ENCODE measurements at regions not wholly inside any gene's neighbourhood (a gene's known extent, or its start where the extent isn't known, plus 50 kb on each side); places are given as distances from the start of the nearest gene placed in this dataset.

GRCh38 chr6:14366872-14367271 lies 249.3 kb downstream of the CD83 start:
- intact Hi-C loops (cut with micrococcal nuclease) = no loop called here
- H3K27me3 Mint-ChIP-seq = no peaks in the 10 kb centered on the region
- DNase-seq (no peak), ATAC-seq (no peak)
- peaks cover 5% of the 10 kb centered on the region for H3K4me1 Mint-ChIP-seq (ENCODE audit: low read depth)
- H3K36me3 Mint-ChIP-seq (ENCODE audit: low read depth) = no peaks in the 10 kb centered on the region
- ChIA-PET POLR2A (no interaction called here), CTCF (no interaction called here)
- H3K4me3 Mint-ChIP-seq = no peak overlapping the region
- no peak for TF ChIP-seq CTCF (IDR thresholded peaks at IDR 0.05)
- H3K27ac Mint-ChIP-seq = no peak overlapping the region
- no peaks in the 10 kb centered on the region for H3K9me3 Mint-ChIP-seq

- no peak for ATAC-seq
- H3K4me3 Mint-ChIP-seq = no peak overlapping the region
- POLR2A ChIA-PET = no interaction called here
- no peak for TF ChIP-seq CTCF (IDR thresholded peaks at IDR 0.05)
- no peaks in the 10 kb centered on the region for H3K9me3 Mint-ChIP-seq
- CTCF ChIA-PET = no interaction called here
- intact Hi-C loops (cut with micrococcal nuclease) = no loop called here
- no peak for DNase-seq
- peaks cover 1% of the 10 kb centered on the region for H3K27me3 Mint-ChIP-seq
- peaks cover 9% of the 10 kb centered on the region for H3K4me1 Mint-ChIP-seq (ENCODE audit: low read depth)
- H3K36me3 Mint-ChIP-seq (ENCODE audit: low read depth) = no peaks in the 10 kb centered on the region
- H3K27ac Mint-ChIP-seq = no peak overlapping the region
Observed at GRCh38 chr6:14367296-14367695, 249.7 kb downstream of the CD83 start.

GRCh38 chr6:14369717-14370116 lies 252.1 kb downstream of the CD83 start:
- DNase-seq (no peak), ATAC-seq (no peak)
- H3K9me3 Mint-ChIP-seq = no peaks in the 10 kb centered on the region
- TF ChIP-seq CTCF (IDR thresholded peaks at IDR 0.05) = no peak
- ChIA-PET CTCF (no interaction called here), POLR2A (no interaction called here)
- intact Hi-C loops (cut with micrococcal nuclease) = no loop called here
- no peaks in the 10 kb centered on the region for H3K36me3 Mint-ChIP-seq (ENCODE audit: low read depth)
- H3K4me3 Mint-ChIP-seq = no peak overlapping the region
- no peak overlapping the region for H3K27ac Mint-ChIP-seq
- peaks cover 16% of the 10 kb centered on the region for H3K4me1 Mint-ChIP-seq (ENCODE audit: low read depth)
- H3K27me3 Mint-ChIP-seq = peaks cover 1% of the 10 kb centered on the region

- no peak for TF ChIP-seq CTCF (IDR thresholded peaks at IDR 0.05)
- CTCF ChIA-PET = no interaction called here
Observed at GRCh38 chr6:14371530-14371929, 254.0 kb downstream of the CD83 start.

GRCh38 chr6:14372734-14373489 lies 255.3 kb downstream of the CD83 start:
- peaks cover 1% of the 10 kb centered on the region for H3K27me3 Mint-ChIP-seq
- no peak for TF ChIP-seq CTCF (IDR thresholded peaks at IDR 0.05)
- POLR2A ChIA-PET = interaction anchor here (1.0 kb wide), 1 partner anchor 81 kb away, joined by 3 read pairs; no protein-coding TSS in a partner anchor
- DNase-seq (no peak), ATAC-seq (no peak)
- H3K4me1 Mint-ChIP-seq (ENCODE audit: low read depth) = peaks cover 22% of the 10 kb centered on the region
- no peaks in the 10 kb centered on the region for H3K36me3 Mint-ChIP-seq (ENCODE audit: low read depth)
- CTCF ChIA-PET = interaction anchor here (0.9 kb wide), 1 partner anchor 24 kb away, joined by 4 read pairs; no protein-coding TSS in a partner anchor
- no peaks in the 10 kb centered on the region for H3K9me3 Mint-ChIP-seq
- H3K27ac Mint-ChIP-seq = no peak overlapping the region
- intact Hi-C loops (cut with micrococcal nuclease) = no loop called here
- no peak overlapping the region for H3K4me3 Mint-ChIP-seq

More at GRCh38 chr6:14371530-14371929, 254.0 kb downstream of the CD83 start:
- H3K27me3 Mint-ChIP-seq = peaks cover 1% of the 10 kb centered on the region
- POLR2A ChIA-PET = no interaction called here
- intact Hi-C loops (cut with micrococcal nuclease) = no loop called here
- peaks cover 22% of the 10 kb centered on the region for H3K4me1 Mint-ChIP-seq (ENCODE audit: low read depth)
- H3K36me3 Mint-ChIP-seq (ENCODE audit: low read depth) = no peaks in the 10 kb centered on the region
- ATAC-seq (no peak), DNase-seq (no peak)
- H3K9me3 Mint-ChIP-seq = no peaks in the 10 kb centered on the region
- H3K27ac Mint-ChIP-seq = no peak overlapping the region
- peak overlapping the region; percentile 4 for H3K4me3 Mint-ChIP-seq
